Cardiac fibroblast (primary cell): ENCODE measurements at regions not wholly inside any gene's neighbourhood (a gene's known extent, or its start where the extent isn't known, plus 50 kb on each side); places are given as distances from the start of the nearest gene placed in this dataset.

Experiments
- DNase-seq, 2 donors: peaks; one replicate each; pipeline versions ENCODE4 v3.0.0 to v3.0.0-alpha.2; 2010; ENCODE audit warnings: low read depth in 2 of 2
- H3K4me3 ChIP-seq, 2 donors: replicated peaks in 1 of 2; 1 replicate in 1 of 2; 2 replicates in 1 of 2; pipeline ENCODE4 v1.5.1; 2011; ENCODE audit warnings: low read depth in 2 of 2, low read length in 2 of 2, mild to moderate bottlenecking in 2 of 2, moderate library complexity in 1 of 2
- CTCF ChIP-seq: IDR thresholded peaks from one replicate; pipeline ENCODE4 v1.5.1; 2011; ENCODE audit warnings: low read depth, mild to moderate bottlenecking, low read length, inconsistent platforms

- TF ChIP-seq CTCF = no peak
- DNase-seq = peak in 1 of 2 donors; percentile 33
- H3K4me3 ChIP-seq = no peak overlapping the region
These were observed 91.8 kb upstream of the ZNF366 start for GRCh38 chr5:72599065-72599433.

GRCh38 chr5:72598401-72599064 lies 91.3 kb upstream of the ZNF366 start:
- TF ChIP-seq CTCF = no peak
- H3K4me3 ChIP-seq = no peak overlapping the region
- peak; percentile 90 to 96 for DNase-seq

GRCh38 chr5:72597456-72597948 lies 90.3 kb upstream of the ZNF366 start:
- TF ChIP-seq CTCF = no peak
- DNase-seq = peak; percentile 88 to 90
- peak overlapping the region in 1 of 2 donors; percentile 2 for H3K4me3 ChIP-seq

- no peak for TF ChIP-seq CTCF
- DNase-seq = peak; percentile 36 to 66
- H3K4me3 ChIP-seq = no peak overlapping the region
These were observed 89.7 kb upstream of the ZNF366 start for GRCh38 chr5:72596956-72597355.

GRCh38 chr5:72588640-72589039 lies 81.4 kb upstream of the ZNF366 start:
- no peak for TF ChIP-seq CTCF
- no peak overlapping the region for H3K4me3 ChIP-seq
- no peak for DNase-seq

- DNase-seq = peak; percentile 42 to 52
- H3K4me3 ChIP-seq = no peak overlapping the region
- no peak for TF ChIP-seq CTCF
These were observed 80.6 kb upstream of the ZNF366 start for GRCh38 chr5:72587661-72588308.
